RPMI7951 (cell line): ENCODE measurements at regions not wholly inside any gene's neighbourhood (a gene's known extent, or its start where the extent isn't known, plus 50 kb on each side); places are given as distances from the start of the nearest gene placed in this dataset.
"Not testable (repeated sequence)": the region's sequence is repeated elsewhere in the genome, so short reads cannot be mapped to it uniquely, and the experiment has no call there.

Source experiments
- DNase-seq: peaks from one replicate; pipeline ENCODE4 v3.0.0-alpha.2; 2012; ENCODE audit warnings: low read depth

GRCh38 chr4:114087596-114088230 is 108.3 kb upstream of the ARSJ start:
- peak; percentile 49 for DNase-seq

- no peak for DNase-seq
These were observed 109.0 kb upstream of the ARSJ start for GRCh38 chr4:114088481-114088880.

- no peak for DNase-seq
These were observed 112.1 kb upstream of the ARSJ start for GRCh38 chr4:114091546-114091945.

GRCh38 chr4:114093221-114093715 is 113.8 kb upstream of the ARSJ start:
- peak; percentile 2 for DNase-seq

- DNase-seq = no peak
These were observed 121.0 kb upstream of the ARSJ start for GRCh38 chr4:114100288-114101031.

- DNase-seq = no peak
These were observed 124.5 kb upstream of the ARSJ start for GRCh38 chr4:114103908-114104307.

- DNase-seq = peak; percentile 82
These were observed 129.4 kb upstream of the ARSJ start for GRCh38 chr4:114108869-114109268.

GRCh38 chr4:114109776-114110175 is 130.3 kb upstream of the ARSJ start:
- no peak for DNase-seq

GRCh38 chr4:114115526-114115925 is 136.1 kb upstream of the ARSJ start:
- no peak for DNase-seq

- no peak for DNase-seq
These were observed 137.4 kb upstream of the ARSJ start for GRCh38 chr4:114116861-114117260.

- no peak for DNase-seq
These were observed 141.8 kb upstream of the ARSJ start for GRCh38 chr4:114121221-114121620.

GRCh38 chr4:114132199-114132598 is 152.8 kb upstream of the ARSJ start:
- no peak for DNase-seq

GRCh38 chr4:114132830-114133229 is 153.4 kb upstream of the ARSJ start:
- peak; percentile 16 for DNase-seq

- DNase-seq = no peak
These were observed 156.6 kb upstream of the ARSJ start for GRCh38 chr4:114136069-114136468.

GRCh38 chr4:114137984-114138383 is 158.5 kb upstream of the ARSJ start:
- peak; percentile 42 for DNase-seq

GRCh38 chr4:114146947-114147618 is 167.6 kb upstream of the ARSJ start:
- peak; percentile 14 for DNase-seq

- not testable (repeated sequence) for DNase-seq
These were observed 168.3 kb upstream of the ARSJ start for GRCh38 chr4:114147619-114148208.

GRCh38 chr4:114148372-114149070 is 169.1 kb upstream of the ARSJ start:
- DNase-seq = not testable (repeated sequence)

GRCh38 chr4:114156371-114156770 is 176.9 kb upstream of the ARSJ start:
- DNase-seq = no peak

- no peak for DNase-seq
These were observed 182.4 kb upstream of the ARSJ start for GRCh38 chr4:114161809-114162208.

- no peak for DNase-seq
These were observed 183.6 kb upstream of the ARSJ start for GRCh38 chr4:114163051-114163450.

- DNase-seq = no peak
These were observed 194.5 kb upstream of the ARSJ start for GRCh38 chr4:114173968-114174367.
